A549 (cell line): ENCODE measurements at regions not wholly inside any gene's neighbourhood (a gene's known extent, or its start where the extent isn't known, plus 50 kb on each side); places are given as distances from the start of the nearest gene placed in this dataset.

Source experiments
- ATAC-seq, 2 experiments: fragments of 200-7000 bp in 1 of 2; fragments of >200 bp in 1 of 2; cut with Nextera tagmentation in 1 of 2; cut with Tn5 transposase in 1 of 2; 3 replicates each; pipeline versions ENCODE4 v1.8.0 to v1.9.1; 2018 to 2020; ENCODE audit warnings: mild to moderate bottlenecking in 1 of 2, moderate library complexity in 1 of 2
- CTCF ChIA-PET: fragments of 300-600 bp; sonication (Branson Sonifier 250); formaldehyde crosslinking; extraction: SDS; loops from one replicate; lab custom pipeline; 2021; ENCODE audit warnings: antibody characterized with exemption, inconsistent platforms; lab: Yijun Ruan, JAX
- POLR2A ChIA-PET: fragments of 350-600 bp; formaldehyde crosslinking; extraction: SDS; loops from one replicate; lab custom pipeline; 2021; ENCODE audit warnings: antibody characterized with exemption, inconsistent platforms; lab: Yijun Ruan, JAX
- DNase-seq, 2 experiments: peaks; one replicate each; pipeline versions ENCODE4 v3.0.0 to v3.0.0-alpha.2; 2011 to 2016; ENCODE audit warnings: low read depth in 1 of 2, low spot score in 1 of 2
- FAIRE-seq: peaks from 2 replicates; lab custom pipeline; 2011; peaks lifted over from hg19 to GRCh38; lab: Jason Lieb, UNC
- H3K27ac ChIP-seq, 2 experiments: fragments of >200 bp; sonication (Bioruptor Twin); formaldehyde crosslinking; 3 replicates each; pipeline ENCODE4 v1.5.1; 2016 to 2017
- H3K4me1 ChIP-seq: fragments of >200 bp; sonication (Bioruptor Twin); formaldehyde crosslinking; 3 replicates; pipeline ENCODE4 v1.6.1; 2016
- H3K4me2 ChIP-seq: fragments of >200 bp; sonication (Bioruptor Twin); formaldehyde crosslinking; 3 replicates; pipeline ENCODE4 v1.6.1; 2016
- H3K4me3 ChIP-seq: fragments of >200 bp; sonication (Bioruptor Twin); formaldehyde crosslinking; 3 replicates; pipeline ENCODE4 v1.5.1; 2016
- H3K9me3 ChIP-seq: fragments of >200 bp; sonication (Bioruptor Twin); formaldehyde crosslinking; 3 replicates; pipeline ENCODE4 v1.6.1; 2016
- ATOH8 ChIP-seq: fragments of 250-450 bp; sonication (Bioruptor Pico); IDR thresholded peaks from 2 replicates; pipeline ENCODE4 v1.5.0; 2020; ENCODE audit warnings: low read depth, mild to moderate bottlenecking, moderate library complexity
- BHLHE40 ChIP-seq: IDR thresholded peaks from 2 replicates; pipeline ENCODE4 v1.6.1; 2012; ENCODE audit warnings: low read depth, low read length, inconsistent platforms
- CBX2 ChIP-seq: fragments of 200-600 bp; sonication (generic); IDR thresholded peaks from 2 replicates; pipeline ENCODE4 v1.6.1; 2016; ENCODE audit warnings: low read depth, mild to moderate bottlenecking, borderline replicate concordance
- CEBPB ChIP-seq, 2 experiments: fragments of >200 bp in 1 of 2; sonication (Bioruptor Twin) in 1 of 2; formaldehyde crosslinking in 1 of 2; IDR thresholded peaks; 2 replicates each; pipeline ENCODE4 v1.6.1; 2012 to 2016
- CHD2 ChIP-seq: fragments of 150-350 bp; IDR thresholded peaks from 2 replicates; pipeline ENCODE4 v1.6.1; 2014; ENCODE audit warnings: low read length; ENCODE audit not compliant: partially characterized antibody
- CHD4 ChIP-seq: fragments of 200-600 bp; sonication (generic); IDR thresholded peaks from 2 replicates; pipeline ENCODE4 v1.6.1; 2016; ENCODE audit warnings: antibody characterized with exemption, mild to moderate bottlenecking, borderline replicate concordance
- EHMT2 ChIP-seq: fragments of 200-600 bp; sonication (generic); IDR thresholded peaks from 2 replicates; pipeline ENCODE4 v1.6.1; 2016; ENCODE audit warnings: antibody characterized with exemption, low read depth, mild to moderate bottlenecking, moderate library complexity
- EP300 ChIP-seq, 2 experiments: fragments of >200 bp; sonication (Bioruptor Twin); formaldehyde crosslinking; IDR thresholded peaks; 2 replicates in 1 of 2; 3 replicates in 1 of 2; pipeline ENCODE4 v1.6.1; 2016 to 2017
- FOSB ChIP-seq: fragments of 250-450 bp; sonication (Bioruptor Pico); IDR thresholded peaks from 2 replicates; pipeline ENCODE4 v1.5.0; 2020; ENCODE audit warnings: mild to moderate bottlenecking, moderate library complexity
- FOSL2 ChIP-seq, 2 experiments: fragments of 450-650 bp in 1 of 2; fragments of >200 bp in 1 of 2; sonication (Bioruptor Twin) in 1 of 2; formaldehyde crosslinking; IDR thresholded peaks; 2 replicates each; pipeline versions ENCODE4 v1.5.0 to v1.6.1; 2016 to 2020; ENCODE audit warnings: mild to moderate bottlenecking in 1 of 2, moderate library complexity in 1 of 2
- FOXS1 ChIP-seq: fragments of 250-450 bp; sonication (Bioruptor Pico); IDR thresholded peaks from 2 replicates; pipeline ENCODE4 v1.5.0; 2020; ENCODE audit warnings: mild to moderate bottlenecking, moderate library complexity
- KDM1A ChIP-seq: fragments of 200-600 bp; sonication (generic); IDR thresholded peaks from 2 replicates; pipeline ENCODE4 v1.6.1; 2016; ENCODE audit warnings: low read depth, mild to moderate bottlenecking
- MAFK ChIP-seq: fragments of 450-650 bp; IDR thresholded peaks from 2 replicates; pipeline ENCODE4 v1.6.1; 2014; ENCODE audit not compliant: partially characterized antibody
- MAZ ChIP-seq: fragments of 150-350 bp; IDR thresholded peaks from 2 replicates; pipeline ENCODE4 v1.6.1; 2014; ENCODE audit warnings: antibody characterized with exemption, low read depth, low read length, borderline replicate concordance
- RAD21 ChIP-seq, 2 experiments: fragments of >200 bp in 1 of 2; sonication (Bioruptor Twin) in 1 of 2; formaldehyde crosslinking in 1 of 2; IDR thresholded peaks in 1 of 2; conservative IDR thresholded peaks in 1 of 2; 2 replicates in 1 of 2; 3 replicates in 1 of 2; pipeline ENCODE4 v1.6.1; 2012 to 2018; ENCODE audit warnings: inconsistent platforms in 1 of 2
- RCOR1 ChIP-seq: fragments of 150-350 bp; IDR thresholded peaks from 2 replicates; pipeline ENCODE4 v1.6.1; 2014; ENCODE audit warnings: antibody characterized with exemption, low read length, low read depth
- RNF2 ChIP-seq: fragments of 200-600 bp; sonication (generic); IDR thresholded peaks from 2 replicates; pipeline ENCODE4 v1.6.1; 2016; ENCODE audit warnings: low read depth, mild to moderate bottlenecking, antibody characterized with exemption, moderate library complexity, borderline replicate concordance
- USF2 ChIP-seq: fragments of 450-650 bp; IDR thresholded peaks from 2 replicates; pipeline ENCODE4 v1.6.1; 2014; ENCODE audit warnings: antibody characterized with exemption
- ZFP36 ChIP-seq: fragments of 450-650 bp; IDR thresholded peaks from 2 replicates; pipeline ENCODE4 v1.6.1; 2014; ENCODE audit warnings: borderline replicate concordance; ENCODE audit not compliant: partially characterized antibody
- ZSCAN20 ChIP-seq: fragments of 250-450 bp; sonication (Bioruptor Pico); IDR thresholded peaks from 2 replicates; pipeline ENCODE4 v1.8.0; 2022; ENCODE audit warnings: mild to moderate bottlenecking, moderate library complexity
- WGBS: methylation state at CpG from one replicate; pipeline ENCODE4 v1.1.6; 2017; ENCODE audit errors: missing lambda C conversion rate; 5-methylcytosine and 5-hydroxymethylcytosine counted together

- Histone ChIP-seq H3K4me3 (no peak overlapping the region), H3K4me2 (no peak overlapping the region), H3K27ac (no peak overlapping the region), H3K9me3 (no peaks in the 10 kb centered on the region), H3K4me1 (no peaks in the 10 kb centered on the region)
- DNase-seq (no peak), ATAC-seq (no peak)
- 61% methylated on average over 4 of the region's 4 CpGs for WGBS
- ChIA-PET POLR2A (no interaction called here), CTCF (no interaction called here)
- TF ChIP-seq RAD21 (conservative IDR thresholded peaks at IDR 0.05 in 1 of 2, IDR thresholded peaks at IDR 0.05 in 1 of 2) (no peak), CBX2 (no peak), ZSCAN20 (CRISPR knock-in tag) (no peak)
- TF ChIP-seq, all 56 proteins: peak for 0
- FAIRE-seq = no peak
Observed at GRCh38 chr9:108125625-108126024, 636.1 kb upstream of the KLF4 start.

GRCh38 chr9:108119530-108120113 lies 630.1 kb upstream of the KLF4 start:
- no peak overlapping the region for H3K4me2 ChIP-seq
- ATAC-seq = no peak
- 82% methylated on average over 11 of the region's 11 CpGs for WGBS
- no peaks in the 10 kb centered on the region for H3K9me3 ChIP-seq
- DNase-seq = no peak
- H3K27ac ChIP-seq = no peak overlapping the region; a peak in 1 of 6 replicates
- FAIRE-seq = no peak
- no peaks in the 10 kb centered on the region for H3K4me1 ChIP-seq
- no peak overlapping the region for H3K4me3 ChIP-seq
- TF ChIP-seq MAFK = no peak
- TF ChIP-seq CHD4 = no peak
- TF ChIP-seq RCOR1 = no peak
- no peak for TF ChIP-seq EP300 (IDR thresholded peaks at IDR 0.05)
- no peak for TF ChIP-seq EHMT2
- no peak for TF ChIP-seq CHD2
- TF ChIP-seq FOSL2 (IDR thresholded peaks at IDR 0.05) = no peak
- no peak for TF ChIP-seq FOSL2 (CRISPR knock-in tag; IDR thresholded peaks at IDR 0.05)
- POLR2A ChIA-PET = no interaction called here
- CTCF ChIA-PET = no interaction called here

- ATAC-seq (no peak), FAIRE-seq (no peak), DNase-seq (no peak)
- H3K4me2 ChIP-seq = no peak overlapping the region
- ChIA-PET CTCF (no interaction called here), POLR2A (no interaction called here)
- no peak overlapping the region for H3K27ac ChIP-seq
- WGBS = 59% methylated on average over 3 of the region's 3 CpGs
- H3K9me3 ChIP-seq = no peaks in the 10 kb centered on the region
- no peak for TF ChIP-seq RNF2
- TF ChIP-seq FOSB = no peak
- no peak for TF ChIP-seq ZFP36
- TF ChIP-seq KDM1A = no peak
- no peak for TF ChIP-seq CEBPB (IDR thresholded peaks at IDR 0.05)
- TF ChIP-seq MAZ = no peak
- TF ChIP-seq ATOH8 (CRISPR knock-in tag) = no peak
- TF ChIP-seq BHLHE40 = no peak
- H3K4me3 ChIP-seq = no peak overlapping the region
- H3K4me1 ChIP-seq = no peaks in the 10 kb centered on the region
Observed at GRCh38 chr9:108117795-108118194, 628.2 kb upstream of the KLF4 start.

- no peak for TF ChIP-seq FOXS1 (CRISPR knock-in tag)
- no peak for TF ChIP-seq FOSB
- no peak for TF ChIP-seq USF2
- TF ChIP-seq RNF2 = no peak
- TF ChIP-seq MAFK = no peak
- Histone ChIP-seq H3K4me3 (no peak overlapping the region), H3K4me1 (no peaks in the 10 kb centered on the region), H3K4me2 (no peak overlapping the region), H3K9me3 (no peaks in the 10 kb centered on the region), H3K27ac (no peak overlapping the region)
- FAIRE-seq (no peak), ATAC-seq (no peak), DNase-seq (no peak)
- 88% methylated on average over 2 of the region's 2 CpGs for WGBS
- CTCF ChIA-PET = no interaction called here
- POLR2A ChIA-PET = no interaction called here
Observed at GRCh38 chr9:108117306-108117705, 627.7 kb upstream of the KLF4 start.
